ENCODE measurements at regions not wholly inside any gene's neighbourhood (a gene's known extent, or its start where the extent isn't known, plus 50 kb on each side); places are given as distances from the start of the nearest gene placed in this dataset.
"Not testable (repeated sequence)": the region's sequence is repeated elsewhere in the genome, so short reads cannot be mapped to it uniquely, and the experiment has no call there.

GRCh38 chr14:43316427-43316826 lies 1190.7 kb downstream of the FSCB start:
- TF ChIP-seq CTCF (IDR thresholded peaks at IDR 0.05; ENCODE audit: insufficient read depth, low read length, poor library complexity, severe bottlenecking) = no peak
- DNase-seq (ENCODE audit: extremely low read depth, insufficient read length) = no peak
- Histone ChIP-seq H3K27me3 (replicated peaks; ENCODE audit: control insufficient read depth, insufficient read depth, low read length) (no peaks in the 10 kb centered on the region), H3K4me3 (replicated peaks; ENCODE audit: low read depth, low read length) (no peak overlapping the region), H3K36me3 (ENCODE audit: control insufficient read depth, insufficient read depth, low read length) (no peaks in the 10 kb centered on the region)

DNA sequence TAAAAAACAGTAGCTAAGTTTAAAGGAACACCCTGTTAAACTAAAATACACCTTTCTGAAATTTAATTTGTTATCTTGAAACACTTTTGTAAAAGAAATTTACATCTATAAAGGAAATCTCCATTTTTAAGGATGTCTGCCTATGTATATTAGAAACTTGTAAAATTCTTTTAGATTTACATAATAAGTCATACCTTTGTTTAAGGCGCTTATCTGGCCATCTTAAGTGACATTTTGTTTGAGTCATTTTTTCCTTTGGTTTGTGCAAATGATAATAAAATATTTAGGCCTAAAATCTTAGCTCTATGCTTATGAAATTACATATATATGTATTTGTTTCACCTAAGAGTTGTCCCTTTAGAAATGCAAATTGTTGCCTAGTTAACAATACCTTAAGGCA lies 1193.4 kb downstream of the FSCB start:
- no peaks in the 10 kb centered on the region for H3K36me3 ChIP-seq (ENCODE audit: control insufficient read depth, insufficient read depth, low read length)
- DNase-seq (ENCODE audit: extremely low read depth, insufficient read length) = no peak
- no peaks in the 10 kb centered on the region for H3K27me3 ChIP-seq (replicated peaks; ENCODE audit: control insufficient read depth, insufficient read depth, low read length)
- TF ChIP-seq CTCF (IDR thresholded peaks at IDR 0.05; ENCODE audit: insufficient read depth, low read length, poor library complexity, severe bottlenecking) = no peak
- no peak overlapping the region for H3K4me3 ChIP-seq (replicated peaks; ENCODE audit: low read depth, low read length)

DNA sequence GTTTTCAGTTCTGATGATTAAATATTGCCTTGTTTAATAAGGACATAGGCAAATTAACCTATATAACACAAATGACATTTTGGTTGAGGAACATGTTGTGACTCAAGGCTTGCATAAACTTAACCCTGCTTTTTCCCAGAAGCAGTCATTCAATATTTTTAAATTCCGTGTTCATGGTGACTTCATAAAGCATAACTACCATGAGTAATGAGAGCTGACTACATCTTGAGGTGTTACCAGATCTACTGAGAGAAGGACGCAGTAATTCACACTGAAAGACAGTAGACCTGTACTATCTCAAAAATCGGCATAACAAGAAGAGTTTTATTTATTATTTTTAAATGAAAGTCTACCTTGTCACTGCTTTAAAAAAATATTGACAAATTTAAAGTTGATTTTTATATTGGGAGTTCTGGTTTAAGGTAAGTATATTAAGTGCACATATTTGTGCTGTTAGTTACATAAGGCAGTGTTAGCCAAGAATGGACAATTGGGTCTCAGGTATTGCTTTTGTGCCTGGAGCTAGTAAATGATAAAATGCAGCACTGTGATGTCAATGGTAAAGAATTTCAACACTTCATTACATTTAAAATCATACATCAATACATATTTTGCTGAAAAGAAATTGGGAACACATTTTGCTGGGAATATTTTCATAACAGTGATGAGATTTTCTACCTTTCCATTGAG lies 1198.5 kb downstream of the FSCB start:
- Histone ChIP-seq H3K4me3 (replicated peaks; ENCODE audit: low read depth, low read length) (no peak overlapping the region), H3K27me3 (replicated peaks; ENCODE audit: control insufficient read depth, insufficient read depth, low read length) (no peaks in the 10 kb centered on the region), H3K36me3 (ENCODE audit: control insufficient read depth, insufficient read depth, low read length) (no peaks in the 10 kb centered on the region)
- TF ChIP-seq CTCF (IDR thresholded peaks at IDR 0.05; ENCODE audit: insufficient read depth, low read length, poor library complexity, severe bottlenecking) = no peak
- no peak for DNase-seq (ENCODE audit: extremely low read depth, insufficient read length)

DNA sequence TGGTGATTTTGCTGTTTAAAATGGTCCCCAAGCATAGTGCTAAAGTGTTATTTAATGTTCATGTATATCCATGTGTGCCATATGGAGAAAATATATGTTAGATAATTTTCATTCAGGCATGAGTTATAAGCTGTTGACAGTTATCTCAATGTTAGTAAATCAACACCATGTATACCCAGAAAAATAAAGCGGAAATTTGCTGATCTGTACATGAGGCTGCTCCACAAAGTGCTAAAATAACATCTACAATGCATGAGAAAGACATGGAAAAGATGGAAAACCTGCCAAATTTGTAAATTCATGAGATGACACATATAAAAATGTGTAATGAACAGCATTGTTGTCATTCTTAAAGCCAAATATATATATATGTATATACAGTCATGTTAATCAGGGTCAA lies 1199.2 kb downstream of the FSCB start:
- H3K4me3 ChIP-seq (replicated peaks; ENCODE audit: low read depth, low read length) = no peak overlapping the region
- DNase-seq (ENCODE audit: extremely low read depth, insufficient read length) = no peak
- H3K27me3 ChIP-seq (replicated peaks; ENCODE audit: control insufficient read depth, insufficient read depth, low read length) = no peaks in the 10 kb centered on the region
- TF ChIP-seq CTCF (IDR thresholded peaks at IDR 0.05; ENCODE audit: insufficient read depth, low read length, poor library complexity, severe bottlenecking) = no peak
- no peaks in the 10 kb centered on the region for H3K36me3 ChIP-seq (ENCODE audit: control insufficient read depth, insufficient read depth, low read length)

- TF ChIP-seq CTCF (IDR thresholded peaks at IDR 0.05; ENCODE audit: insufficient read depth, low read length, poor library complexity, severe bottlenecking) = no peak
- no peaks in the 10 kb centered on the region for H3K36me3 ChIP-seq (ENCODE audit: control insufficient read depth, insufficient read depth, low read length)
- H3K4me3 ChIP-seq (replicated peaks; ENCODE audit: low read depth, low read length) = no peak overlapping the region
- DNase-seq (ENCODE audit: extremely low read depth, insufficient read length) = no peak
- no peaks in the 10 kb centered on the region for H3K27me3 ChIP-seq (replicated peaks; ENCODE audit: control insufficient read depth, insufficient read depth, low read length)
Measured at GRCh38 chr14:43306053-43306452, 1201.0 kb downstream of the FSCB start.

GRCh38 chr14:43297794-43298193 lies 1209.3 kb downstream of the FSCB start:
- Histone ChIP-seq H3K27me3 (replicated peaks; ENCODE audit: control insufficient read depth, insufficient read depth, low read length) (no peaks in the 10 kb centered on the region), H3K4me3 (replicated peaks; ENCODE audit: low read depth, low read length) (no peak overlapping the region), H3K36me3 (ENCODE audit: control insufficient read depth, insufficient read depth, low read length) (no peaks in the 10 kb centered on the region)
- no peak for DNase-seq (ENCODE audit: extremely low read depth, insufficient read length)
- no peak for TF ChIP-seq CTCF (IDR thresholded peaks at IDR 0.05; ENCODE audit: insufficient read depth, low read length, poor library complexity, severe bottlenecking)

DNA sequence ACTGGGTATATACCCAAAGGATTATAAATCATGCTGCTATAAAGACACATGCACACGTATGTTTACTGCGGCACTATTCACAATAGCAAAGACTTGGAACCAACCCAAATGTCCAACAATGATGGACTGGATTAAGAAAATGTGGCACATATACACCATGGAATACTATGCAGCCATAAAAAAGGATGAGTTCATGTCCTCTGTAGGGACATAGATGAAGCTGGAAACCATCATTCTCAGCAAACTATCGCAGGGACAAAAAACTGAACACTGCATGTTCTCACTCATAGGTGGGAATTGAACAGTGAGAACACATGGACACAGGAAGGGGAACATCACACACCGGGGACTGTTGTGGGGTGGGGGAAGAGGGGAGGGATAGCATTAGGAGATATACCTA lies 1211.0 kb downstream of the FSCB start:
- H3K4me3 ChIP-seq (replicated peaks; ENCODE audit: low read depth, low read length); H3K36me3 ChIP-seq (ENCODE audit: control insufficient read depth, insufficient read depth, low read length); DNase-seq (ENCODE audit: extremely low read depth, insufficient read length); H3K27me3 ChIP-seq (replicated peaks; ENCODE audit: control insufficient read depth, insufficient read depth, low read length): not testable (repeated sequence)

All from GM06990 (cell line).